Osteoblast (primary cell): ENCODE measurements at regions not wholly inside any gene's neighbourhood (a gene's known extent, or its start where the extent isn't known, plus 50 kb on each side); places are given as distances from the start of the nearest gene placed in this dataset.

ENCODE experiments used
- DNase-seq: peaks from one replicate; pipeline ENCODE4 v3.0.0; 2011; ENCODE audit warnings: low spot score, mixed read lengths; ENCODE audit not compliant: insufficient read length; ENCODE audit errors: missing footprints
- H2AFZ ChIP-seq: 2 replicates; pipeline ENCODE4 v1.6.0; 2011; ENCODE audit warnings: mild to moderate bottlenecking, low read length
- H3K27ac ChIP-seq: 2 replicates; pipeline ENCODE4 v1.5.1; 2011; ENCODE audit warnings: mild to moderate bottlenecking, low read depth, low read length, moderate library complexity
- H3K27me3 ChIP-seq: 2 replicates; pipeline ENCODE4 v1.6.0; 2012; ENCODE audit warnings: mild to moderate bottlenecking, control low read depth, inconsistent platforms, low read length, moderate library complexity; ENCODE audit not compliant: insufficient read depth
- H3K36me3 ChIP-seq: 2 replicates; pipeline ENCODE4 v1.5.1; 2011; ENCODE audit warnings: mild to moderate bottlenecking, low read length, control low read depth, moderate library complexity; ENCODE audit not compliant: insufficient read depth
- H3K4me1 ChIP-seq: 2 replicates; pipeline ENCODE4 v1.5.1; 2011; ENCODE audit warnings: mild to moderate bottlenecking, low read length, control low read depth, moderate library complexity; ENCODE audit not compliant: insufficient read depth
- H3K4me2 ChIP-seq: 2 replicates; pipeline ENCODE4 v1.6.0; 2011; ENCODE audit warnings: mild to moderate bottlenecking, low read length; ENCODE audit not compliant: insufficient read depth
- H3K4me3 ChIP-seq: fragments of 200-600 bp; sonication (generic); 3 replicates; pipeline ENCODE4 v1.5.1; 2012; ENCODE audit warnings: mild to moderate bottlenecking, low read length, inconsistent platforms; ENCODE audit not compliant: insufficient read depth
- H3K79me2 ChIP-seq: 2 replicates; pipeline ENCODE4 v1.6.0; 2012; ENCODE audit warnings: mild to moderate bottlenecking, low read length, control low read depth, inconsistent platforms; ENCODE audit not compliant: insufficient read depth
- H3K9me3 ChIP-seq: 2 replicates; pipeline ENCODE4 v1.5.1; 2011; ENCODE audit warnings: low read depth, low read length, control low read depth
- H4K20me1 ChIP-seq: 2 replicates; pipeline ENCODE4 v1.6.0; 2012; ENCODE audit warnings: mild to moderate bottlenecking, low read length, control low read depth; ENCODE audit not compliant: insufficient read depth
- CTCF ChIP-seq: IDR thresholded peaks from 2 replicates; pipeline ENCODE4 v1.5.1; 2011; ENCODE audit warnings: mild to moderate bottlenecking, low read depth, low read length, moderate library complexity; ENCODE audit errors: extremely low read depth

DNA sequence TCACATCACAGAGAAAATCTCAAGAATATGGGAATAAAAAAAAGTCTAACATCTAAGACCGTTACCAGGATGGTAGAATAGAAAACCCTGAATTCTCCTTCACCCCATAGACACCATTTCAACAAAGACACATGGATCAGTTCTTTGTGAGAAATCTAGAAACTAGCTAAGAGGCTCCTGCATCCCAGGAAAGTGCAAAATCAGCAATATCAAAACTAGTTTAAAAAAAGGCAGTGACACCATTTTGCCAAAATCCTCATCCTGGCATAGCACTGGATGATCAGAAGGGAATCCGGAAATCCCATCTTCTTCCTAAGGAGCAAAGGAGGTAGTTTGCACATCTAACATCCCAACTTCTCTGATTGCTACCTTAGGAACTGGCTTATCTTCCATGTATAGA lies 88.9 kb upstream of the MAGEE2 start:
- Histone ChIP-seq H2AFZ (no peak overlapping the region), H3K27ac (no peak overlapping the region), H3K4me1 (no peaks in the 10 kb centered on the region), H3K4me2 (no peak overlapping the region), H3K27me3 (peaks cover 3% of the 10 kb centered on the region), H3K4me3 (no peak overlapping the region), H3K9me3 (no peaks in the 10 kb centered on the region), H4K20me1 (no peaks in the 10 kb centered on the region), H3K36me3 (no peaks in the 10 kb centered on the region), H3K79me2 (no peaks in the 10 kb centered on the region)
- TF ChIP-seq CTCF = no peak
- DNase-seq = no peak

DNA sequence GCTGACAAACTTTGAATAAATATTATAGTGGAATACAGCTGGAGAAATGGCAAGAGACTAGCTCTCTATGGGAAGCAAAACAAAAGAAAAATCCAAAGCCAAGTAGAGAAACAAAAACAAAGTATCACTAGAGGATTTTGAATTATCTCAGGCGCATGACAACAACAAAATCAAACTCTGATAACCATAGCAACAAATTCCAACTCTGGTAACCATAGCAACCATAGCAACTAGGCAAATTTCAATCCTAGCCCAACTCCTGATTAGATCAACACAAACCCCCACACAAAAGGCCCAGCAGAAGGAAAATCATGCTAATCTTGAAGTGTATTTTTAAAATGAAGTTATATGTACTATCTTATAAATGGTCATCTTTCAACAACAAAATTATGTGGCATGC lies 98.4 kb upstream of the MAGEE2 start:
- no peak overlapping the region for H3K4me3 ChIP-seq

DNA sequence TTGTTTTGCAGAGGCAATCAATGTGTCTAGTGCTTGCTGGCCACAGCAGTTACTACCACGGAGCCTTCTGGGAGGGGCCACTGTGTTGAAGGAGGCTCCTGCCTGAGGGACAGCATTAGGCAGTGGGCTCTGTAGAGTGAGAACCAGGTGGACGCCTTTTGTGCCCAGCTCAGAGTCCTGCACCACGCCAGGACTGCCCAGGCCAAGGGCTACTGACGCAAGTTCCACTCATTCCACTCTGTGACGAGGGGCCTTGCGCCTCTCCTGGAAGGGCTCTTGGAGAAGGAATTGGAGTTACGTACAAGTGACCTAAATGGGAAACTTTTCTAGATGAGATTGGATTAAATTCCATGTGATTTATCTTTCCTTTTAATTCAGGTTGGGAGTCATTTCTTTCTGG lies 102.8 kb upstream of the MAGEE2 start:
- no peaks in the 10 kb centered on the region for H4K20me1 ChIP-seq
- no peak overlapping the region for H3K27ac ChIP-seq
- no peak overlapping the region for H3K4me2 ChIP-seq
- peaks cover 4% of the 10 kb centered on the region for H3K27me3 ChIP-seq
- no peaks in the 10 kb centered on the region for H3K36me3 ChIP-seq
- H3K9me3 ChIP-seq = no peaks in the 10 kb centered on the region
- H3K79me2 ChIP-seq = no peaks in the 10 kb centered on the region
- DNase-seq = no peak
- H3K4me1 ChIP-seq = no peaks in the 10 kb centered on the region
- H2AFZ ChIP-seq = no peak overlapping the region
- TF ChIP-seq CTCF = no peak
- no peak overlapping the region for H3K4me3 ChIP-seq

More for the DNA sequence above, 98.4 kb upstream of the MAGEE2 start:
- no peak for DNase-seq
- Histone ChIP-seq H3K9me3 (no peaks in the 10 kb centered on the region), H3K4me1 (no peaks in the 10 kb centered on the region), H3K27ac (no peak overlapping the region), H3K79me2 (no peaks in the 10 kb centered on the region), H3K4me2 (no peak overlapping the region), H3K27me3 (peaks cover 4% of the 10 kb centered on the region), H3K36me3 (no peaks in the 10 kb centered on the region), H2AFZ (no peak overlapping the region), H4K20me1 (no peaks in the 10 kb centered on the region)
- no peak for TF ChIP-seq CTCF

DNA sequence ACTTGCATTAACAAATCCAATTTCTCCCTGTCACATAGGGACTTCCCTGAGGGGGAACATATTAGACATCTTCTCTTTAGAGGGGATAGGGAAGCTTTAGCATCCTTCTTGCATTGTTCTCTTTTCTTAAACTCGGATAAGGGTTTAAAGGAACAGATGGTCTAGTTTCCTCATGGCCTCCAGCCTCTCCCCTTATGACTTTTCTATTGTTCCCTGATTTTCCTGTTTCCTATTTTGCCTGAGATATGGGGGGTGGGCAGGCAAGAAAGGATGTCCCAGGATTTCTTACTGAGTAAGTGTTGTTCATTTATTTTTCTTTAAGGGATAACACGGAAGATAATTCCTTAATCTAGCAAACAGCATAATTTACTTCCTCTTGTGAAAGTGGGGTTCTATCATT lies 107.7 kb upstream of the MAGEE2 start:
- Histone ChIP-seq H3K79me2 (no peaks in the 10 kb centered on the region), H3K4me3 (no peak overlapping the region), H3K27ac (no peak overlapping the region), H4K20me1 (no peaks in the 10 kb centered on the region), H3K4me1 (no peaks in the 10 kb centered on the region), H3K9me3 (no peaks in the 10 kb centered on the region), H2AFZ (no peak overlapping the region), H3K36me3 (no peaks in the 10 kb centered on the region), H3K27me3 (no peaks in the 10 kb centered on the region), H3K4me2 (no peak overlapping the region)
- DNase-seq = no peak
- no peak for TF ChIP-seq CTCF
